IMR-90 (cell line): ENCODE measurements at regions not wholly inside any gene's neighbourhood (a gene's known extent, or its start where the extent isn't known, plus 50 kb on each side); places are given as distances from the start of the nearest gene placed in this dataset.

ENCODE experiments used
- ATAC-seq: fragments of 200-7000 bp; cut with Tn5 transposase; 2 replicates; pipeline ENCODE4 v1.9.1; 2020; ENCODE audit warnings: low read depth, mild to moderate bottlenecking, moderate library complexity
- BruUV-seq: library from RNA; stranded (reverse); fragments of 400-500 nt; replicated peaks from 2 replicates; lab custom pipeline; 2021; lab: Mats Ljungman, UMichigan
- CTCF ChIA-PET: fragments of 300-600 bp; formaldehyde crosslinking; extraction: SDS; loops from one replicate; lab custom pipeline; 2021; ENCODE audit warnings: antibody characterized with exemption; lab: Yijun Ruan, JAX
- POLR2A ChIA-PET: fragments of 300-600 bp; sonication (Branson Sonifier 250); formaldehyde crosslinking; loops from one replicate; lab custom pipeline; 2022; ENCODE audit warnings: antibody characterized with exemption; ENCODE audit not compliant: unreplicated experiment; lab: Charles Lee
- DNase-seq: peaks from one replicate; pipeline ENCODE4 v3.0.0; 2013
- H2AFZ ChIP-seq: replicated peaks from 2 replicates; pipeline ENCODE3; 2013; ENCODE audit warnings: low read length, mild to moderate bottlenecking; ENCODE audit not compliant: poor library complexity
- H2AK5ac ChIP-seq: 2 replicates; pipeline ENCODE4 v1.6.1; 2013; ENCODE audit warnings: low read depth, low read length, inconsistent platforms
- H2AK9ac ChIP-seq: replicated peaks from 2 replicates; pipeline ENCODE3; 2013; ENCODE audit warnings: mild to moderate bottlenecking, low read depth, low read length, moderate library complexity; ENCODE audit not compliant: poor library complexity
- H2BK120ac ChIP-seq: 2 replicates; pipeline ENCODE4 v1.6.1; 2013; ENCODE audit warnings: low read depth, low read length, inconsistent platforms
- H2BK15ac ChIP-seq: 3 replicates; pipeline ENCODE4 v1.6.1; 2013; ENCODE audit warnings: low read depth, low read length, inconsistent platforms
- H2BK20ac ChIP-seq: 2 replicates; pipeline ENCODE4 v1.6.1; 2013; ENCODE audit warnings: low read depth, mild to moderate bottlenecking, inconsistent platforms, low read length, moderate library complexity
- H2BK5ac ChIP-seq: 2 replicates; pipeline ENCODE4 v1.6.1; 2013; ENCODE audit warnings: mild to moderate bottlenecking, low read depth, low read length, inconsistent platforms; ENCODE audit not compliant: poor library complexity, severe bottlenecking
- H3K14ac ChIP-seq: replicated peaks from 2 replicates; pipeline ENCODE4 v1.6.1; 2013; ENCODE audit warnings: low read depth, low read length, inconsistent platforms
- H3K18ac ChIP-seq: 2 replicates; pipeline ENCODE4 v1.6.1; 2013; ENCODE audit warnings: low read depth, low read length, control low read depth
- H3K23ac ChIP-seq: 2 replicates; pipeline ENCODE4 v1.6.1; 2013; ENCODE audit warnings: low read depth, low read length, inconsistent platforms
- H3K27ac ChIP-seq: 2 replicates; pipeline ENCODE4 v1.5.1; 2013; ENCODE audit warnings: mild to moderate bottlenecking, control low read depth, low read length; ENCODE audit not compliant: insufficient read depth
- H3K27me3 ChIP-seq: 2 replicates; pipeline ENCODE4 v1.6.1; 2013; ENCODE audit warnings: low read length; ENCODE audit not compliant: control insufficient read depth, insufficient read depth
- H3K36me3 ChIP-seq: 2 replicates; pipeline ENCODE4 v1.6.1; 2013; ENCODE audit warnings: low read length, mixed read lengths; ENCODE audit not compliant: control insufficient read depth, insufficient read depth
- H3K4ac ChIP-seq: 2 replicates; pipeline ENCODE4 v1.6.1; 2013; ENCODE audit warnings: low read depth, low read length, inconsistent platforms
- H3K4me1 ChIP-seq: 2 replicates; pipeline ENCODE4 v1.6.1; 2013; ENCODE audit warnings: low read length, mixed read lengths; ENCODE audit not compliant: control insufficient read depth, insufficient read depth
- H3K4me2 ChIP-seq: 2 replicates; pipeline ENCODE4 v1.6.1; 2013; ENCODE audit warnings: low read depth, mild to moderate bottlenecking, control low read depth, low read length, moderate library complexity
- H3K4me3 ChIP-seq: 2 replicates; pipeline ENCODE4 v1.5.1; 2013; ENCODE audit warnings: low read depth, mild to moderate bottlenecking, control low read depth, low read length, moderate library complexity; ENCODE audit not compliant: insufficient read depth
- H3K56ac ChIP-seq: 2 replicates; pipeline ENCODE4 v1.6.1; 2013; ENCODE audit warnings: low read length, inconsistent platforms; ENCODE audit not compliant: insufficient read depth; ENCODE audit errors: extremely low read depth
- H3K79me1 ChIP-seq, 2 experiments: 2 replicates each; pipeline ENCODE4 v1.6.1; 2013; ENCODE audit warnings: low read length in 2 of 2, inconsistent platforms in 1 of 2, low read depth in 1 of 2
- H3K9ac ChIP-seq: 2 replicates; pipeline ENCODE4 v1.6.1; 2013; ENCODE audit warnings: low read depth, low read length, control low read depth
- H3K9me1 ChIP-seq: 2 replicates; pipeline ENCODE4 v1.6.1; 2013; ENCODE audit warnings: low read length, inconsistent platforms; ENCODE audit not compliant: insufficient read depth
- H3K9me3 ChIP-seq: 2 replicates; pipeline ENCODE4 v1.6.1; 2013; ENCODE audit warnings: low read length; ENCODE audit not compliant: control insufficient read depth, insufficient read depth
- H4K20me1 ChIP-seq: 2 replicates; pipeline ENCODE4 v1.6.1; 2013; ENCODE audit warnings: low read length, inconsistent platforms; ENCODE audit not compliant: insufficient read depth
- H4K5ac ChIP-seq: 2 replicates; pipeline ENCODE4 v1.6.1; 2013; ENCODE audit warnings: mild to moderate bottlenecking, low read depth, low read length, control low read depth
- H4K8ac ChIP-seq, 2 experiments: 2 replicates each; pipeline ENCODE4 v1.6.1; 2013; ENCODE audit warnings: low read depth in 2 of 2, low read length in 2 of 2, control low read depth in 1 of 2, inconsistent platforms in 1 of 2
- H4K91ac ChIP-seq: 2 replicates; pipeline ENCODE4 v1.6.1; 2013; ENCODE audit warnings: low read depth, low read length, inconsistent platforms; ENCODE audit not compliant: insufficient read depth
- CEBPB ChIP-seq: IDR thresholded peaks from 2 replicates; pipeline ENCODE4 v1.6.1; 2012; ENCODE audit warnings: low read depth, low read length, improper control_type of control experiment
- CHD1 ChIP-seq: IDR thresholded peaks from 2 replicates; pipeline ENCODE4 v1.6.1; 2012; ENCODE audit warnings: low read depth, low read length, improper control_type of control experiment
- CTCF ChIP-seq: conservative IDR thresholded peaks from 2 replicates; pipeline ENCODE4 v1.5.1; 2012; ENCODE audit warnings: mild to moderate bottlenecking, low read depth, low read length, improper control_type of control experiment
- ELK1 ChIP-seq: fragments of 150-350 bp; IDR thresholded peaks from 2 replicates; pipeline ENCODE4 v1.6.1; 2016; ENCODE audit warnings: low read depth, mild to moderate bottlenecking, low read length, moderate library complexity, borderline replicate concordance
- FOS ChIP-seq: fragments of 150-350 bp; IDR thresholded peaks from 2 replicates; pipeline ENCODE4 v1.6.1; 2016; ENCODE audit warnings: low read depth, low read length
- MAFK ChIP-seq: IDR thresholded peaks from 2 replicates; pipeline ENCODE4 v1.6.1; 2012; ENCODE audit warnings: low read depth, low read length, improper control_type of control experiment
- MAZ ChIP-seq: IDR thresholded peaks from 2 replicates; pipeline ENCODE4 v1.6.1; 2012; ENCODE audit warnings: low read depth, mild to moderate bottlenecking, low read length, improper control_type of control experiment, moderate library complexity, borderline replicate concordance
- MXI1 ChIP-seq: IDR thresholded peaks from 2 replicates; pipeline ENCODE4 v1.6.1; 2012; ENCODE audit warnings: low read depth, mild to moderate bottlenecking, low read length, moderate library complexity, borderline replicate concordance
- POLR2A ChIP-seq: IDR thresholded peaks from 2 replicates; pipeline ENCODE4 v1.6.1; 2012; ENCODE audit warnings: mild to moderate bottlenecking, low read depth, low read length
- SMC3 ChIP-seq: fragments of 150-350 bp; IDR thresholded peaks from 2 replicates; pipeline ENCODE4 v1.6.1; 2016; ENCODE audit warnings: low read depth, mild to moderate bottlenecking, antibody characterized with exemption, low read length, moderate library complexity
- USF2 ChIP-seq: fragments of 150-350 bp; IDR thresholded peaks from 2 replicates; pipeline ENCODE4 v1.6.1; 2017; ENCODE audit warnings: mild to moderate bottlenecking, antibody characterized with exemption, low read length, low read depth
- dilution Hi-C: fragments of 300-500 bp; cut with HindIII; formaldehyde crosslinking; loops from one replicate; pipeline ENCODE4 v1.14.3; 2018; ENCODE audit warnings: low sequenced_read_pairs; ENCODE audit not compliant: unreplicated experiment
- in situ Hi-C: fragments of 300-500 bp; cut with MboI; formaldehyde crosslinking; loops from 3 replicates; pipeline ENCODE4 v1.14.3; 2019; ENCODE audit warnings: low sequenced_read_pairs, inconsistent platforms, mixed read lengths
- intact Hi-C: fragments of 100-400 bp; cut with micrococcal nuclease; formaldehyde crosslinking; loops from 2 replicates; pipeline ENCODE4 v1.10.0; 2022

GRCh38 chr16:79899716-79900115, 299.2 kb upstream of the MAF start:
- ChIA-PET POLR2A (no interaction called here), CTCF (no interaction called here)
- no peaks in the 10 kb centered on the region for H3K9me1 ChIP-seq
- H4K5ac ChIP-seq: no peak overlapping the region
- H3K18ac ChIP-seq: no peak overlapping the region
- H3K36me3 ChIP-seq: no peaks in the 10 kb centered on the region
- dilution Hi-C loops: no loop called here
- no peak for TF ChIP-seq USF2
- no peak for TF ChIP-seq FOS
- TF ChIP-seq CEBPB: no peak
- no peak for TF ChIP-seq POLR2A
- TF ChIP-seq CTCF: no peak
- TF ChIP-seq SMC3: no peak
- TF ChIP-seq MAFK: no peak
- no peak for TF ChIP-seq CHD1
- TF ChIP-seq MXI1: no peak
- TF ChIP-seq MAZ: no peak
- no peak for TF ChIP-seq ELK1
- no peak overlapping the region for H3K27ac ChIP-seq
- H3K4me1 ChIP-seq: no peaks in the 10 kb centered on the region
- BruUV-seq: no TSS peak
- intact Hi-C loops: no loop called here
- H4K91ac ChIP-seq: no peak overlapping the region
- H4K8ac ChIP-seq: no peak overlapping the region
- no peak overlapping the region for H3K4me3 ChIP-seq
- no peaks in the 10 kb centered on the region for H4K20me1 ChIP-seq
- ATAC-seq: no peak
- no peak overlapping the region for H3K9ac ChIP-seq
- H3K4ac ChIP-seq: no peak overlapping the region
- H2AK5ac ChIP-seq: no peak overlapping the region
- H2BK5ac ChIP-seq: no peak overlapping the region
- H2AFZ ChIP-seq: no peak overlapping the region
- H2BK20ac ChIP-seq: no peak overlapping the region
- peaks cover 24% of the 10 kb centered on the region for H3K9me3 ChIP-seq
- H3K79me1 ChIP-seq: no peaks in the 10 kb centered on the region
- no peak for DNase-seq
- H2BK120ac ChIP-seq: no peak overlapping the region
- H3K23ac ChIP-seq: no peak overlapping the region
- no peak overlapping the region for H3K56ac ChIP-seq
- H2AK9ac ChIP-seq: no peak overlapping the region
- H3K27me3 ChIP-seq: no peaks in the 10 kb centered on the region
- no peak overlapping the region for H2BK15ac ChIP-seq
- H3K14ac ChIP-seq: no peak overlapping the region
- no peak overlapping the region for H3K4me2 ChIP-seq
- in situ Hi-C loops: no loop called here
